ENCODE measurements at regions not wholly inside any gene's neighbourhood (a gene's known extent, or its start where the extent isn't known, plus 50 kb on each side); places are given as distances from the start of the nearest gene placed in this dataset.
"Not testable (repeated sequence)": the region's sequence is repeated elsewhere in the genome, so short reads cannot be mapped to it uniquely, and the experiment has no call there.

DNA sequence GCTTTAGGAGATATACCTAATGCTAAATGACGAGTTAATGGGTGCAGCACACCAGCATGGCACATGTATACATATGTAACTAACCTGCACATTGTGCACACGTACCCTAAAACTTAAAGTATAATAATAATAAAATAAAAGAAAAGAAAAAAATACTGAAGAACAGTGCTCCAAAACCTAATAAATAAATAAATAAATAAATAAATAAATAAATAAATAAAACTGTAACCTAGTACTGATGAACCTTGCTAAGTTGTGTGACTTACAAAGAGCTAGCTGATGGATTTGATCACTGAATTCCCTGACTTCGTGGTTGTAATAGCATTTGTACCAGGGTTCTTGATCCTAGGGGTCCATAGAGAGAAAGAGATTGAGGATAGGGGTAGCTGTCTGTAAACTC lies 258.6 kb downstream of the HNRNPD start:
- not testable (repeated sequence) for H3K27ac ChIP-seq (ENCODE audit: low read depth, low read length); DNase-seq (ENCODE audit: low read depth in 4 of 6, low spot score in 6 of 6); H3K9me3 ChIP-seq (ENCODE audit: control insufficient read depth, insufficient read depth, low read length); H3K27me3 ChIP-seq (ENCODE audit: control insufficient read depth, insufficient read depth, low read length); H3K4me3 ChIP-seq (ENCODE audit: low read depth, low read length); H3K36me3 ChIP-seq (ENCODE audit: control insufficient read depth, insufficient read depth, low read length); H3K4me1 ChIP-seq (ENCODE audit: control insufficient read depth, insufficient read depth, low read length)
- 100% methylated on average over 1 of the region's 3 CpGs for WGBS (ENCODE audit: insufficient coverage)

DNA sequence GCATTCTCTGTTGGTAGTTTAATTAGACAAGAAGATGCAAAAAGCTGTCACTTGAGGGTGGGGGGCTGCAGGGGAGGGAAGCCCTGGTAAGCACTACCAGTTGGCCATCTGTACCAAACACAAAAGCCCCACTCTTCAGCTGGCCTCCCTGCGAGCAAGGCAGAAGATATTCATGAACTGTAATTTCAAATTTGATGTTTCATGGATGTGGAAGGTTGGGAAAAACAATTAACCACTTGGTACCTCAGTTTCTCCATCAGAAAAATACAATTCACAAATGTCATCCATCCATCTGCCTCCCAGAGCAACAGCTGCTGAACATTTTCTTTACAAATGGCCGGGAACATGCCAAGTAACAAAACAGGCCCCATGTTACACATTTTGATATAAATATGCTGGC lies 265.3 kb downstream of the HNRNPD start:
- peak in 2 of 6 donors; percentile 57 to 58 for DNase-seq (ENCODE audit: low read depth in 4 of 6, low spot score in 6 of 6)
- WGBS (ENCODE audit: insufficient coverage), result no CpG with 5 or more reads among the region's 2 CpGs
- H3K4me3 ChIP-seq (ENCODE audit: low read depth, low read length), result no peak overlapping the region
- no peaks in the 10 kb centered on the region for H3K36me3 ChIP-seq (ENCODE audit: control insufficient read depth, insufficient read depth, low read length)
- no peak overlapping the region for H3K27ac ChIP-seq (ENCODE audit: low read depth, low read length)
- H3K9me3 ChIP-seq (ENCODE audit: control insufficient read depth, insufficient read depth, low read length), result no peaks in the 10 kb centered on the region
- H3K4me1 ChIP-seq (ENCODE audit: control insufficient read depth, insufficient read depth, low read length), result no peaks in the 10 kb centered on the region
- H3K27me3 ChIP-seq (ENCODE audit: control insufficient read depth, insufficient read depth, low read length), result no peaks in the 10 kb centered on the region

DNA sequence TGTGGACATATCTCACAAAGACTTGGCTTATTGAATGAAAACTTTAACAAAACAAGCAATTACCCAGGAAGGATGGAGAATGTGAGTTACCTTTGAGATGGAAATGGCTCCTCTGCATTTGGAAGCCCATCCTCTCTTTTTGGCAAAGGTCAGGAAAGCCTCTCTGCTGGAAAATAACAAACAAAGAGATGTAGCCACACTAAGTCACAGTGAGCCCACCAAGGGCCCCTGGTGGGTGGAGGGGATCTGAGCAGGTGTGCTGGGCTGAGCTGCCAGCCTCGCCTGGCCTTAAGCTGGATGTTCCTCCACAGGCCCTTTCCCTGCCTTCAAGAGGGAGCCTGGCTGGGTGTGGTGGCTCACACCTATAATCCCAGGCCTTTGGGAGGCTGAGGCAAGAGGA lies 269.2 kb downstream of the HNRNPD start:
- Histone ChIP-seq H3K36me3 (ENCODE audit: control insufficient read depth, insufficient read depth, low read length) (no peaks in the 10 kb centered on the region), H3K4me1 (ENCODE audit: control insufficient read depth, insufficient read depth, low read length) (no peaks in the 10 kb centered on the region), H3K27me3 (ENCODE audit: control insufficient read depth, insufficient read depth, low read length) (no peaks in the 10 kb centered on the region), H3K27ac (ENCODE audit: low read depth, low read length) (no peak overlapping the region), H3K9me3 (ENCODE audit: control insufficient read depth, insufficient read depth, low read length) (no peaks in the 10 kb centered on the region), H3K4me3 (ENCODE audit: low read depth, low read length) (no peak overlapping the region)
- 100% methylated on average over 1 of the region's 1 CpG for WGBS (ENCODE audit: insufficient coverage)
- no peak for DNase-seq (ENCODE audit: low read depth in 4 of 6, low spot score in 6 of 6)

DNA sequence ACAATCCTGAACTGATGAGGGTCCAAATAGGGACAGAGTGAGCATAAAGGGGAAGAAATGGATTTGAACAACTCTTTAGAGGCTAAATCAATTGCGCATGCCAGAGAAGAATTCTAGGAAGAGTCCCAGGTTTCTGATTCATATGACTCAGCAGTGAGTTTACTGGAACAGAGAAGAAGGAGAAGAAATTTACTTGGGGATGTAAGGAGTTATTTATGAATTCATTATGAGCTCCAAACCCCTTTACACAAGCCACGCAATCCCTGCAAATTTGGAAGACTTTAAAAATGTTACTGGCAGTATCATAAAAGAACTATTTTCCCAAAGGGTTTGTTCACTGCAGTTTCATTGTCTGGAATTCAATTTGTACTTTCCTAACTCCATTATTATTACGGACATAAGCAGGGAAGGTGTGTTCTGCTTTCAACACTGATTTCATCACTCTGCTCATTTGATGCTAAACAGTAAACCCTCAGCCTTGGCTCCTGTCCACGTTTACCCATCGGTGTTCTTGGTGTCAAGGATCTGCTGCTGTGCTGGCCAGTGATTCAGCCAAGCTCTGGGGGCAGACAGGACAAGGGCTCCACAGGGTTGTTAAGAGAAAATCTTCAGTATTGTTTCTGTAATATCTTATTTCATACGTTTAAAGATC lies 273.7 kb downstream of the HNRNPD start:
- 39% methylated on average over 3 of the region's 6 CpGs for WGBS (ENCODE audit: insufficient coverage)
- H3K4me1 ChIP-seq (ENCODE audit: control insufficient read depth, insufficient read depth, low read length), result no peaks in the 10 kb centered on the region
- no peaks in the 10 kb centered on the region for H3K36me3 ChIP-seq (ENCODE audit: control insufficient read depth, insufficient read depth, low read length)

DNA sequence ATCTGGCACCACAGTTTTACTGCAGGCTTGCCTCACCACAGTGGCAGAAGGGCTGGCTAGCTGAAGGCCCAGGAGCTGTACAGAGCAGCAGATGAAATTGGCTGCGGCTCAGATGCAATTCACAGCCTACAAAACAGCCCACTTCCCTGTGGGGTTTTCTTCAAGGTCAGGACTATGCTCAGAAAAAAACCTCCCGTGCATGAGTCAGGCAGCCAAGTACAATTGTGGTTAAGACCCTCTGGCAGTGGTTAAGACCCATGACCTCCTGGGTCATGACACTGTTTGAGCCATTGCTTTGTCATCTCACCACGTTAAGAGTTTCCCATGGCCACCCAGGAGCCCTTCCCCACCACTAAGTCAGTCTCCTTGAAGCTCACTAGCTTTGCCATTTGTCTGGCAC lies 276.3 kb downstream of the HNRNPD start:
- H3K27me3 ChIP-seq (ENCODE audit: control insufficient read depth, insufficient read depth, low read length), result no peaks in the 10 kb centered on the region
- H3K36me3 ChIP-seq (ENCODE audit: control insufficient read depth, insufficient read depth, low read length), result no peaks in the 10 kb centered on the region
- no peaks in the 10 kb centered on the region for H3K9me3 ChIP-seq (ENCODE audit: control insufficient read depth, insufficient read depth, low read length)
- WGBS (ENCODE audit: insufficient coverage), result 30% methylated on average over 3 of the region's 3 CpGs
- H3K27ac ChIP-seq (ENCODE audit: low read depth, low read length), result no peak overlapping the region
- no peak overlapping the region for H3K4me3 ChIP-seq (ENCODE audit: low read depth, low read length)
- DNase-seq (ENCODE audit: low read depth in 4 of 6, low spot score in 6 of 6), result peak in 1 of 6 donors; percentile 45
- no peaks in the 10 kb centered on the region for H3K4me1 ChIP-seq (ENCODE audit: control insufficient read depth, insufficient read depth, low read length)

More for the DNA sequence above, 273.7 kb downstream of the HNRNPD start:
- Histone ChIP-seq H3K27ac (ENCODE audit: low read depth, low read length) (no peak overlapping the region), H3K9me3 (ENCODE audit: control insufficient read depth, insufficient read depth, low read length) (no peaks in the 10 kb centered on the region), H3K27me3 (ENCODE audit: control insufficient read depth, insufficient read depth, low read length) (no peaks in the 10 kb centered on the region), H3K4me3 (ENCODE audit: low read depth, low read length) (no peak overlapping the region)
- no peak for DNase-seq (ENCODE audit: low read depth in 4 of 6, low spot score in 6 of 6)

DNA sequence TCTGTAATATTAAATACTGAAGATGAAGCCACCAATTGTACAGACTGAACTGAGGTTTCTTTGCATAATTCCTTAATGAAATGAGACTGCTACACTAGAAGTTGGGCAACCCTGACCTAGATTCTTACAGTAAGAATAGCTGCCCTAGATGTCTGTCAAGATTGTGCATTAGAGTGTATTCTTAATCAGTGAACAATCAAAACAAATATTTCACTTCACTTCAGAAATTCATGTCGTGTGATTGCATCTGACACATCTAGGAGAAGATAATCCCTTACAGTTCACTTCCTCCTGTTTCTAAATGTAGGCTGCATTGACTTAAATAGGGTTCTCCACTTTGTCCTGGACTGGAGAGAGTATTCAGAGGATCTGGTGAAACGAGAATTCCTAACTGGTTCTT lies 283.1 kb downstream of the HNRNPD start:
- H3K36me3 ChIP-seq (ENCODE audit: control insufficient read depth, insufficient read depth, low read length), result no peaks in the 10 kb centered on the region
- no peak for DNase-seq (ENCODE audit: low read depth in 4 of 6, low spot score in 6 of 6)
- no CpG with 5 or more reads among the region's 2 CpGs for WGBS (ENCODE audit: insufficient coverage)

DNA sequence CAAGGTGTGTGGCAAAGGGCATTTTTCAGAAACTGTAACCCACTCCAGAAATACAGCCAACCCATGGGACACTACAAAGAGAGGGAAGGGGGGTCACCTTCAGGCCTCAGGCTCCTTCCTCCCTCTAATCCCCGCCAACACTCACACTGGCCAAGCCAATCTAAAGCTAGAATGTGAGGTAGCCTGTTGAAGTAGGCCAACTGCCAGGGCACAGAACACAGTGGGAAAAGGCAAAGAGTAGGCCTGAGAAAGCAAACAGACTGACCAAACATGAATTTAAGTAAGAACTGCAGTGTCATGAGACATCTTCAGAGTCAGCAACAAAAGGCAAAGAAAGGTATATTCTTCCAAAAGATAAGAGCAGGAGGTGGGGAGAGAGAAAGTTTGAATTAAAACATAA lies 289.0 kb downstream of the HNRNPD start:
- WGBS (ENCODE audit: insufficient coverage), result no CpG with 5 or more reads among the region's 1 CpG
- Histone ChIP-seq H3K36me3 (ENCODE audit: control insufficient read depth, insufficient read depth, low read length) (no peaks in the 10 kb centered on the region), H3K9me3 (ENCODE audit: control insufficient read depth, insufficient read depth, low read length) (no peaks in the 10 kb centered on the region), H3K27ac (ENCODE audit: low read depth, low read length) (no peak overlapping the region), H3K4me3 (ENCODE audit: low read depth, low read length) (no peak overlapping the region), H3K4me1 (ENCODE audit: control insufficient read depth, insufficient read depth, low read length) (no peaks in the 10 kb centered on the region), H3K27me3 (ENCODE audit: control insufficient read depth, insufficient read depth, low read length) (no peaks in the 10 kb centered on the region)
- DNase-seq (ENCODE audit: low read depth in 4 of 6, low spot score in 6 of 6), result peak in 1 of 6 donors; percentile 38

More for the DNA sequence above, 283.1 kb downstream of the HNRNPD start:
- Histone ChIP-seq H3K4me3 (ENCODE audit: low read depth, low read length) (no peak overlapping the region), H3K27ac (ENCODE audit: low read depth, low read length) (no peak overlapping the region), H3K4me1 (ENCODE audit: control insufficient read depth, insufficient read depth, low read length) (no peaks in the 10 kb centered on the region), H3K9me3 (ENCODE audit: control insufficient read depth, insufficient read depth, low read length) (no peaks in the 10 kb centered on the region), H3K27me3 (ENCODE audit: control insufficient read depth, insufficient read depth, low read length) (no peaks in the 10 kb centered on the region)

DNA sequence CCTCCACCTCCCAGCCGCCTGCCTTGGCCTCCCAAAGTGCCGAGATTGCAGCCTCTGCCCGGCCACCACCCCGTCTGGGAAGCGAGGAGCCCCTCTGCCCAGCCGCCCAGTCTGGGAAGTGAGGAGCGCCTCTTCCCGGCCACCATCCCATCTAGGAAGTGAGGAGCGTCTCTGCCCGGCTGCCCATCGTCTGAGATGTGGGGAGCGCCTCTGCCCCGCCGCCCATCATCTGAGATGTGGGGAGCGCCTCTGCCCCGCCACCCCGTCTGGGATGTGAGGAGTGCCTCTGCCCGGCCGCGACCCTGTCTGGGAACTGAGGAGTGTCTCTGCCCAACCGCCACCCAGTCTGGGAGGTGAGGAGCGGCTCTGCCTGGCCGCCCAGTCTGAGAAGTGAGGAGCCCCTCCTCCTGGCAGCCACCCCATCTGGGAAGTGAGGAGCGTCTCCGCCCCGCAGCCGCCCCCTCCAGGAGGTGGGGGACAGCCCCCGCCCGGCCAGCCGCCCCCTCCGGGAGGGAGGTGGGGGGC lies 296.3 kb downstream of the HNRNPD start:
- not testable (repeated sequence) for H3K4me1 ChIP-seq (ENCODE audit: control insufficient read depth, insufficient read depth, low read length); H3K9me3 ChIP-seq (ENCODE audit: control insufficient read depth, insufficient read depth, low read length); H3K27me3 ChIP-seq (ENCODE audit: control insufficient read depth, insufficient read depth, low read length); DNase-seq (ENCODE audit: low read depth in 4 of 6, low spot score in 6 of 6); H3K27ac ChIP-seq (ENCODE audit: low read depth, low read length); H3K4me3 ChIP-seq (ENCODE audit: low read depth, low read length); H3K36me3 ChIP-seq (ENCODE audit: control insufficient read depth, insufficient read depth, low read length)
- 92% methylated on average over 21 of the region's 31 CpGs for WGBS (ENCODE audit: insufficient coverage)

DNA sequence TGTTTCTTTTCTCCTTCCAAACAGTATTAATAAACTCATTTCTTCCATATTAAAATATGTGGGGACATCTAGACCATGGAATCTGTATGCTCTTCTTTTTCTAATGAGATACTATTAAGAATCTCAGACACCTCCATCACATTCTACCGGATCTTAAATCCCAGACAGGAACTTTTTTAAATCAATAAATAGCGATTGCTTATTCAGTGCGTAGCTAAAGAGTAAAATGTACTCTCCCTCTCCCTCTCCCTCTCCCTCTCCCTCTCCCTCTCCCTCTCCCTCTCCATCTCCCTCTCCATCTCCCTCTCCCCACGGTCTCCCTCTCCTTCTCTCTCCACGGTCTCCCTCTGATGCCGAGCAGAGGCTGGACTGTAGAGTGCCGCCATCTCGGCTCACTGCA lies 297.0 kb downstream of the HNRNPD start:
- 80% methylated on average over 2 of the region's 8 CpGs for WGBS (ENCODE audit: insufficient coverage)
- no peaks in the 10 kb centered on the region for H3K4me1 ChIP-seq (ENCODE audit: control insufficient read depth, insufficient read depth, low read length)
- H3K36me3 ChIP-seq (ENCODE audit: control insufficient read depth, insufficient read depth, low read length), result no peaks in the 10 kb centered on the region
- H3K4me3 ChIP-seq (ENCODE audit: low read depth, low read length), result no peak overlapping the region
- H3K9me3 ChIP-seq (ENCODE audit: control insufficient read depth, insufficient read depth, low read length), result no peaks in the 10 kb centered on the region
- DNase-seq (ENCODE audit: low read depth in 4 of 6, low spot score in 6 of 6), result no peak
- no peak overlapping the region for H3K27ac ChIP-seq (ENCODE audit: low read depth, low read length)
- no peaks in the 10 kb centered on the region for H3K27me3 ChIP-seq (ENCODE audit: control insufficient read depth, insufficient read depth, low read length)

DNA sequence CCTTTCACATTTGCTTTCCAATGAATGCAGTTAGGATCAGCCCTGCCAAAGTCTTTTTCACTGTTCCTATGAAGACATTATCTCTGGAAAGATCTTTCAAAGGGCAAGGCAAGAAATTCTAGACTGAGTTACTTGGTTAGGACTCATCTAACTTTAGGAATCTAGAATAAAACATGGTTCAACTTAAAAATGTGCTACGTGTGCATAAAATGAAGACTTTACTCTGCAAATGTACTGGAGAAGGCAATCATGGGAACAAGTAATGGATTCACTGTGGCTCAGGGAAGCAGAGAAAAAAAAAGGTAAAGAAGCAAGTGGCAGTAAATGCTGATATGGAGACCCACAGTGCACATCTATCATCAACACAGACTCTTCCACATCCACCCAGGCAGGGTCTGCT lies 297.4 kb downstream of the HNRNPD start:
- 100% methylated on average over 1 of the region's 1 CpG for WGBS (ENCODE audit: insufficient coverage)
- Histone ChIP-seq H3K36me3 (ENCODE audit: control insufficient read depth, insufficient read depth, low read length) (no peaks in the 10 kb centered on the region), H3K27me3 (ENCODE audit: control insufficient read depth, insufficient read depth, low read length) (no peaks in the 10 kb centered on the region), H3K4me1 (ENCODE audit: control insufficient read depth, insufficient read depth, low read length) (no peaks in the 10 kb centered on the region), H3K4me3 (ENCODE audit: low read depth, low read length) (no peak overlapping the region), H3K9me3 (ENCODE audit: control insufficient read depth, insufficient read depth, low read length) (no peaks in the 10 kb centered on the region), H3K27ac (ENCODE audit: low read depth, low read length) (no peak overlapping the region)
- no peak for DNase-seq (ENCODE audit: low read depth in 4 of 6, low spot score in 6 of 6)

Data from spinal cord (tissue), 9 donors.